Loucy (cell line): ENCODE measurements at regions not wholly inside any gene's neighbourhood (a gene's known extent, or its start where the extent isn't known, plus 50 kb on each side); places are given as distances from the start of the nearest gene placed in this dataset.
A peak's percentile ranks its signal among the peaks of the same experiment; 100 is the strongest.

Experiments used
- H2AFZ ChIP-seq: fragments of 200-600 bp; sonication (generic); 2 replicates; pipeline ENCODE4 v1.6.0; 2016; ENCODE audit warnings: antibody characterized with exemption, mild to moderate bottlenecking, low read length, moderate library complexity
- H3F3A ChIP-seq: fragments of 200-600 bp; 2 replicates; pipeline ENCODE4 v1.6.0; 2016; ENCODE audit warnings: antibody characterized with exemption, low read depth, mild to moderate bottlenecking
- H3K27me3 ChIP-seq: fragments of 200-600 bp; sonication (generic); 2 replicates; pipeline ENCODE4 v1.6.1; 2014; ENCODE audit warnings: low read length, mild to moderate bottlenecking; ENCODE audit not compliant: insufficient read depth, poor library complexity, severe bottlenecking
- H3K36me3 ChIP-seq: fragments of 200-600 bp; sonication (generic); 2 replicates; pipeline ENCODE4 v1.6.1; 2016; ENCODE audit warnings: low read length; ENCODE audit not compliant: insufficient read depth
- H3K4me1 ChIP-seq: fragments of 200-600 bp; sonication (generic); 2 replicates; pipeline ENCODE4 v1.5.1; 2014; ENCODE audit warnings: low read length, mild to moderate bottlenecking; ENCODE audit not compliant: insufficient read depth, poor library complexity, severe bottlenecking
- H3K4me2 ChIP-seq: fragments of 200-600 bp; sonication (generic); 2 replicates; pipeline ENCODE4 v1.6.0; 2014; ENCODE audit warnings: antibody characterized with exemption, low read length, low read depth, mild to moderate bottlenecking; ENCODE audit not compliant: poor library complexity, severe bottlenecking
- H3K4me3 ChIP-seq: fragments of 200-600 bp; sonication (generic); 2 replicates; pipeline ENCODE4 v1.5.1; 2014; ENCODE audit warnings: low read length, mild to moderate bottlenecking, mixed read lengths; ENCODE audit not compliant: poor library complexity, severe bottlenecking
- H3K79me2 ChIP-seq: fragments of 200-600 bp; sonication (generic); 2 replicates; pipeline ENCODE4 v1.6.1; 2014; ENCODE audit warnings: low read length; ENCODE audit not compliant: insufficient read depth
- H3K9ac ChIP-seq: fragments of 200-600 bp; sonication (generic); 2 replicates; pipeline ENCODE4 v1.6.0; 2014; ENCODE audit warnings: mild to moderate bottlenecking, low read depth, low read length, moderate library complexity; ENCODE audit not compliant: poor library complexity, severe bottlenecking
- H3K9me2 ChIP-seq: fragments of 200-600 bp; sonication (generic); replicated peaks from 2 replicates; pipeline ENCODE4 v1.6.1; 2016; ENCODE audit warnings: low read depth, low read length, mixed read lengths
- H3K9me3 ChIP-seq: fragments of 200-600 bp; sonication (generic); 2 replicates; pipeline ENCODE4 v1.6.1; 2014; ENCODE audit warnings: mild to moderate bottlenecking, antibody characterized with exemption, low read length, low read depth; ENCODE audit not compliant: insufficient read depth
- H4K20me1 ChIP-seq: fragments of 200-600 bp; sonication (generic); 2 replicates; pipeline ENCODE4 v1.6.0; 2014; ENCODE audit warnings: antibody characterized with exemption, low read length, mild to moderate bottlenecking; ENCODE audit not compliant: insufficient read depth, poor library complexity, severe bottlenecking
- CTCF ChIP-seq: fragments of 200-600 bp; sonication (generic); conservative IDR thresholded peaks from 2 replicates; pipeline ENCODE4 v1.5.1; 2014; ENCODE audit warnings: mild to moderate bottlenecking, antibody characterized with exemption, low read length
- EZH2phosphoT487 ChIP-seq: fragments of 200-600 bp; IDR thresholded peaks from 2 replicates; pipeline ENCODE4 v1.6.1; 2018; ENCODE audit warnings: antibody characterized with exemption, mild to moderate bottlenecking, moderate library complexity, borderline replicate concordance

GRCh38 chr12:11540615-11541310 is 108.7 kb upstream of the ETV6 start:
- peaks cover 32% of the 10 kb centered on the region for H3K4me1 ChIP-seq
- no peaks in the 10 kb centered on the region for H3K79me2 ChIP-seq
- H3K4me3 ChIP-seq, result no peak overlapping the region
- no peak overlapping the region for H3K9ac ChIP-seq
- peak overlapping the region; percentile 24 for H3K4me2 ChIP-seq
- no peaks in the 10 kb centered on the region for H3K9me3 ChIP-seq
- H3K27me3 ChIP-seq, result no peaks in the 10 kb centered on the region
- 0 out of 2 replicates have a peak, but pooled peaks cover 3% of the 10 kb centered on the region for H3F3A ChIP-seq
- H4K20me1 ChIP-seq, result no peaks in the 10 kb centered on the region
- TF ChIP-seq CTCF (no peak), EZH2phosphoT487 (no peak)
- H2AFZ ChIP-seq, result no peak overlapping the region; the same call in 1 of the 2 replicates
- no peaks in the 10 kb centered on the region for H3K9me2 ChIP-seq
- no peaks in the 10 kb centered on the region for H3K36me3 ChIP-seq

DNA sequence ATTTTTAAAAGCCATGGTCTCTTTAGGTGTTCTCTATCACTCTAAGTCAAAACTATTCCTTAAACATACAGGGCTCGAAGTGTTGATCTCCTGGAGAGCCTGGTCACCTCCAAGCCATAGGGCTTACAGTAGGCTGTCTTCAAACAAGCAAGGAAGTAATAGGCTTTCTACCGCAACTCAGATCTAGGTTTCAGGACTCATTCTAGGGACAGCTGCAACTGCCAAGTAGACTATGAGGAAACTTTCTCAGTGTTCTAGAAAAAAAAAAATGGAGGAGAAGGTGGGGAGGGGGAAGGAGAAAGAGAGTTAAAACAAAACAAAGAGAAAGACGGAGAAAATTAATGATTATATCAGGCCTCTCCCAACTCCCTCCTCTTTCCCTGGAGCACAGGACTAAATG is 106.9 kb upstream of the ETV6 start:
- H3K4me1 ChIP-seq, result peaks cover 43% of the 10 kb centered on the region

GRCh38 chr12:11543457-11544158 is 105.9 kb upstream of the ETV6 start:
- TF ChIP-seq CTCF (no peak), EZH2phosphoT487 (no peak)
- H3K79me2 ChIP-seq, result no peaks in the 10 kb centered on the region
- no peaks in the 10 kb centered on the region for H4K20me1 ChIP-seq
- no peaks in the 10 kb centered on the region for H3K27me3 ChIP-seq
- H3F3A ChIP-seq, result peaks cover 8% of the 10 kb centered on the region; the same call in 1 of the 2 replicates
- H3K4me3 ChIP-seq, result no peak overlapping the region
- no peak overlapping the region for H2AFZ ChIP-seq
- peaks cover 43% of the 10 kb centered on the region for H3K4me1 ChIP-seq
- no peaks in the 10 kb centered on the region for H3K9me2 ChIP-seq
- no peak overlapping the region for H3K4me2 ChIP-seq
- no peak overlapping the region for H3K9ac ChIP-seq
- H3K9me3 ChIP-seq, result no peaks in the 10 kb centered on the region
- H3K36me3 ChIP-seq, result no peaks in the 10 kb centered on the region

More for the DNA sequence above, 106.9 kb upstream of the ETV6 start:
- Histone ChIP-seq H3K27me3 (no peaks in the 10 kb centered on the region), H4K20me1 (no peaks in the 10 kb centered on the region), H3K4me2 (no peak overlapping the region), H3K36me3 (no peaks in the 10 kb centered on the region), H3K79me2 (no peaks in the 10 kb centered on the region), H2AFZ (no peak overlapping the region), H3K9me2 (no peaks in the 10 kb centered on the region), H3K9me3 (no peaks in the 10 kb centered on the region), H3K4me3 (no peak overlapping the region), H3F3A (peaks cover 8% of the 10 kb centered on the region; the same call in 1 of the 2 replicates), H3K9ac (no peak overlapping the region)
- no peak for TF ChIP-seq EZH2phosphoT487
- no peak for TF ChIP-seq CTCF
